Neuronal stem cell (in vitro differentiated cells): ENCODE measurements at regions not wholly inside any gene's neighbourhood (a gene's known extent, or its start where the extent isn't known, plus 50 kb on each side); places are given as distances from the start of the nearest gene placed in this dataset.

Experiments
- DNase-seq: peaks from one replicate; pipeline ENCODE4 v3.0.0-alpha.2; 2013; ENCODE audit warnings: low spot score
- H2AFZ ChIP-seq: one replicate; pipeline ENCODE4 v1.6.1; 2013; ENCODE audit warnings: mild to moderate bottlenecking, low read length, inconsistent platforms
- H2AK5ac ChIP-seq: 2 replicates; pipeline ENCODE4 v1.6.1; 2013; ENCODE audit warnings: low read depth, mild to moderate bottlenecking, inconsistent platforms, low read length, moderate library complexity, mixed read lengths
- H2BK120ac ChIP-seq: 2 replicates; pipeline ENCODE4 v1.6.1; 2013; ENCODE audit warnings: low read depth, mild to moderate bottlenecking, inconsistent platforms, low read length, moderate library complexity, mixed read lengths
- H2BK12ac ChIP-seq: one replicate; pipeline ENCODE4 v1.6.1; 2013; ENCODE audit warnings: low read length, inconsistent platforms
- H2BK15ac ChIP-seq: 2 replicates; pipeline ENCODE4 v1.6.1; 2013; ENCODE audit warnings: mild to moderate bottlenecking, low read length, inconsistent platforms, mixed read lengths
- H2BK5ac ChIP-seq: one replicate; pipeline ENCODE4 v1.6.1; 2013; ENCODE audit warnings: inconsistent platforms, mild to moderate bottlenecking, low read length, moderate library complexity
- H3K14ac ChIP-seq: one replicate; pipeline ENCODE4 v1.6.1; 2013; ENCODE audit warnings: low read length, inconsistent platforms
- H3K18ac ChIP-seq: 2 replicates; pipeline ENCODE4 v1.6.1; 2013; ENCODE audit warnings: low read length, inconsistent platforms
- H3K23ac ChIP-seq: 2 replicates; pipeline ENCODE4 v1.6.1; 2013; ENCODE audit warnings: low read depth, mild to moderate bottlenecking, mixed read lengths, low read length, inconsistent platforms; ENCODE audit not compliant: poor library complexity
- H3K27ac ChIP-seq: replicated peaks from 3 replicates; pipeline ENCODE4 v1.5.1; 2013; ENCODE audit warnings: low read length, inconsistent platforms
- H3K27me3 ChIP-seq, 3 experiments: 2 replicates each; pipeline ENCODE4 v1.6.1; 2013; ENCODE audit warnings: low read length in 3 of 3, mild to moderate bottlenecking in 2 of 3, inconsistent platforms in 1 of 3, low read depth in 1 of 3, mixed read lengths in 1 of 3, moderate library complexity in 1 of 3; ENCODE audit not compliant: control insufficient read depth in 3 of 3, insufficient read depth in 3 of 3
- H3K36me3 ChIP-seq, 2 donors: replicated peaks in 1 of 2; 2 replicates each; pipeline ENCODE4 v1.6.1; 2013; ENCODE audit warnings: low read length in 2 of 2; ENCODE audit not compliant: control insufficient read depth in 2 of 2, insufficient read depth in 2 of 2
- H3K4ac ChIP-seq: 2 replicates; pipeline ENCODE4 v1.6.1; 2013; ENCODE audit warnings: inconsistent platforms, mild to moderate bottlenecking, low read length, moderate library complexity
- H3K4me1 ChIP-seq, 2 donors: 1 replicate in 1 of 2; 2 replicates in 1 of 2; pipeline ENCODE4 v1.6.1; 2013; ENCODE audit warnings: low read length in 2 of 2, low read depth in 1 of 2; ENCODE audit not compliant: control insufficient read depth in 2 of 2, insufficient read depth in 1 of 2
- H3K4me2 ChIP-seq: one replicate; pipeline ENCODE4 v1.6.1; 2013; ENCODE audit warnings: mild to moderate bottlenecking, low read length, inconsistent platforms; ENCODE audit not compliant: insufficient read depth, poor library complexity, severe bottlenecking
- H3K4me3 ChIP-seq, 2 donors: 2 replicates each; pipeline ENCODE4 v1.5.1; 2013; ENCODE audit warnings: low read length in 2 of 2, mild to moderate bottlenecking in 2 of 2, inconsistent platforms in 1 of 2, moderate library complexity in 1 of 2
- H3K79me1 ChIP-seq: one replicate; pipeline ENCODE4 v1.6.1; 2013; ENCODE audit warnings: low read depth, mild to moderate bottlenecking, inconsistent platforms, low read length, moderate library complexity
- H3K9ac ChIP-seq: one replicate; pipeline ENCODE4 v1.6.1; 2013; ENCODE audit warnings: mild to moderate bottlenecking, low read depth, low read length, inconsistent platforms; ENCODE audit not compliant: poor library complexity
- H3K9me3 ChIP-seq, 2 donors: replicated peaks in 1 of 2; 2 replicates each; pipeline versions ENCODE3 to v1.6.1; 2013; ENCODE audit warnings: low read length in 2 of 2, mild to moderate bottlenecking in 2 of 2, inconsistent platforms in 1 of 2, low read depth in 1 of 2, mixed read lengths in 1 of 2, moderate library complexity in 1 of 2; ENCODE audit not compliant: control insufficient read depth in 2 of 2, insufficient read depth in 1 of 2
- H4K8ac ChIP-seq: one replicate; pipeline ENCODE4 v1.6.1; 2013; ENCODE audit warnings: low read depth, mild to moderate bottlenecking, inconsistent platforms, low read length, moderate library complexity
- H4K91ac ChIP-seq: one replicate; pipeline ENCODE4 v1.6.1; 2013; ENCODE audit warnings: low read length, low read depth, mild to moderate bottlenecking, inconsistent platforms; ENCODE audit not compliant: poor library complexity
- WGBS, 2 donors: extraction: QIAGEN DNeasy Blood & Tissue Kit; methylation state at CpG; one replicate each; pipeline ENCODE4 v1.1.7; 2013; ENCODE audit warnings: missing lambda C conversion rate in 2 of 2, mixed read lengths in 1 of 2; ENCODE audit not compliant: insufficient read length in 2 of 2, insufficient replicate concordance in 1 of 2; ENCODE audit errors: extremely low coverage in 2 of 2; 5-methylcytosine and 5-hydroxymethylcytosine counted together

DNA sequence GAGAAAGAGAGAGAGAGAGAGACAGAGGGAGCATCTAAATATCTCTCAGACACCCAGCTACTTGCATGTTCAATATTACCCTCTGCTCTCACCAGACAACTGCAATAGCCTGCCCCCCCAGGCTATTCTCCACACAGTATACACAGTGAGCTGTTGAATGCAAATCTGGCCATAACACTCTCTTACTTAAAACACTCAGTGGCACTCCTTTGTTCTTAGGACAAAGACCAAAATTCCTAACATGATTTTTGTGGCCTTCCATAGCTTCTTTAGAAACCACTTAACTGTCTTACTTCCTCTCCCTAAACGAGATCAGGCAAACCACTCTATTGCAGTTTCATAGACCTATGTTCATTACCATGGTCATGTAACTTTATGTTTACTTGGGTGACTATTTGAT lies 903.6 kb upstream of the AUTS2 start:
- Histone ChIP-seq H2BK12ac (no peak overlapping the region), H4K8ac (no peak overlapping the region), H3K4me2 (no peak overlapping the region), H3K27me3 (no peaks in the 10 kb centered on the region), H2BK5ac (no peak overlapping the region), H3K23ac (no peak overlapping the region), H3K27ac (no peak overlapping the region), H3K36me3 (no peaks in the 10 kb centered on the region), H3K79me1 (no peaks in the 10 kb centered on the region), H3K4ac (no peak overlapping the region), H3K14ac (no peak overlapping the region), H2BK120ac (no peak overlapping the region), H3K9ac (no peak overlapping the region), H3K9me3 (peaks cover 0 to 3% of the 10 kb centered on the region in 2 donors), H3K18ac (no peak overlapping the region), H3K4me3 (no peak overlapping the region), H2BK15ac (no peak overlapping the region), H2AK5ac (no peak overlapping the region), H3K4me1 (peaks cover 0 to 7% of the 10 kb centered on the region in 2 donors), H2AFZ (no peak overlapping the region), H4K91ac (no peak overlapping the region)
- no CpG with 5 or more reads among the region's 1 CpG for WGBS, 2 donors
- DNase-seq, result no peak

DNA sequence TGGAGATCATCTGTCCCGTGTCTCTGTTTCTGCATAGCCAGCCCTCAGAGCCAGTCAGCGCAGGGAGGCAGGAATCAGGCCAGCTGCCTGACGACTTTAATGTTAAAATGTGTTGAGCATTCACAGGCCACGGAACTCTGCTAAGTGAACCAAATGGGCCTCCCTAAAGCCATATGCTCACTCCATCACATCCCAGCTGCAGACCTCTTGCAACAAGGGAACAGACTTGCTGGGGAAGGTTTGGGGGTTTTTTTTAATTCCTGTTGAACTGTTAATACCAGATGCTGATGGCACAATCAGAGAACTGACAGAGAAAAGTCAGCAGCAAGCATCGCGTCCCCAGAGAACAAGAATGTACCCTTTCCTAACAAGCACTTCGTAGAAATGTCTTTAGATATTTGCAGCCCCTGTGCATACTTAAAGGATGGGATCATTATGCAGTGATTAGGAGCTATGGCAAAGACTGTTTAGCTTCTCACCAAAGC lies 900.4 kb upstream of the AUTS2 start:
- no peak for DNase-seq
- Histone ChIP-seq H2BK12ac (no peak overlapping the region), H3K4me3 (no peak overlapping the region), H3K4me2 (no peak overlapping the region), H2BK120ac (no peak overlapping the region), H2AK5ac (no peak overlapping the region), H4K91ac (no peak overlapping the region), H3K79me1 (no peaks in the 10 kb centered on the region), H3K4ac (no peak overlapping the region), H3K23ac (no peak overlapping the region), H2BK5ac (no peak overlapping the region), H3K14ac (no peak overlapping the region), H2AFZ (no peak overlapping the region), H3K27me3 (no peaks in the 10 kb centered on the region), H3K36me3 (no peaks in the 10 kb centered on the region), H3K4me1 (peaks cover 0 to 4% of the 10 kb centered on the region in 2 donors), H3K9ac (no peak overlapping the region), H3K9me3 (peaks cover 0 to 3% of the 10 kb centered on the region in 2 donors), H3K27ac (no peak overlapping the region), H3K18ac (peak overlapping the region; percentile 64), H2BK15ac (no peak overlapping the region), H4K8ac (no peak overlapping the region)
- WGBS, 2 donors, result no CpG with 5 or more reads among the region's 7 CpGs

DNA sequence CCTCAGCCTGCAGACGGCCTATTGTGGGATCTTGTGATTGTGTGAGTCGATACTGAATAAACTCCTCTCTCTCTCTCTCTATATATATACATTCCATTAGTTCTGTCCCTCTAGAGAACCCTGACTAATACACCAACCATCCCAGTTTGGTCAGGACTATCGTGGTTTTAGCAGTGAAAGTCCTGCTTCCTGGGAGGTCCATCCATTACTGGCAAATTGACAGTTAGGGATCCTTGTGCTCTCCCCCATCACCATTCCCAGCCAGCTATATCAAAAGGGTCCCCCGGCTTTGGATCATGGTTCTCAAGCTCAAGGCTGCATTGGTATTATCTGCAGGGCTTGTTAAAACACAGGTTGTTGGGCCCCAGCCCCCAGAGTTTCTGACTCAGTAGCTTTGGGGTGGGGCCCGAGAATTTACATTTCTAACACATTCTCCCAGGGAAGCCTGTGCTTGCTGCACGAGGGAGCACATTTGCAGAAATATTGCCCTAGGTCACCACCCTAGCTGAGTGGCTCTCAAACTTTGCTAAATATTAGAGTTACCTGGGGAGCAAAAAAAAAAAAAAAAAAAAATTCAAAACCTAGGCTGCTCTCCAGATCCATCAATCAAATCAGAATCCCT lies 899.1 kb upstream of the AUTS2 start:
- DNase-seq, result no peak
- H2BK12ac ChIP-seq, result no peak overlapping the region
- no peak overlapping the region for H3K27ac ChIP-seq
- H3K9ac ChIP-seq, result no peak overlapping the region
- no peak overlapping the region for H3K23ac ChIP-seq
- peaks cover 0 to 4% of the 10 kb centered on the region in 2 donors for H3K4me1 ChIP-seq
- H2AK5ac ChIP-seq, result no peak overlapping the region
- H3K14ac ChIP-seq, result no peak overlapping the region
- H3K4me2 ChIP-seq, result no peak overlapping the region
- no peak overlapping the region for H2AFZ ChIP-seq
- H3K36me3 ChIP-seq, result no peaks in the 10 kb centered on the region
- no peak overlapping the region for H2BK15ac ChIP-seq
- H2BK120ac ChIP-seq, result no peak overlapping the region
- H3K18ac ChIP-seq, result no peak overlapping the region
- no peak overlapping the region for H4K91ac ChIP-seq
- no CpG with 5 or more reads among the region's 6 CpGs for WGBS, 2 donors
- H3K4me3 ChIP-seq, result no peak overlapping the region
- H4K8ac ChIP-seq, result no peak overlapping the region
- no peak overlapping the region for H3K4ac ChIP-seq
- H2BK5ac ChIP-seq, result no peak overlapping the region
- no peaks in the 10 kb centered on the region for H3K79me1 ChIP-seq
- H3K27me3 ChIP-seq, result peaks cover 0 to 2% (median 0%) of the 10 kb centered on the region in 3 experiments
- no peaks in the 10 kb centered on the region for H3K9me3 ChIP-seq

DNA sequence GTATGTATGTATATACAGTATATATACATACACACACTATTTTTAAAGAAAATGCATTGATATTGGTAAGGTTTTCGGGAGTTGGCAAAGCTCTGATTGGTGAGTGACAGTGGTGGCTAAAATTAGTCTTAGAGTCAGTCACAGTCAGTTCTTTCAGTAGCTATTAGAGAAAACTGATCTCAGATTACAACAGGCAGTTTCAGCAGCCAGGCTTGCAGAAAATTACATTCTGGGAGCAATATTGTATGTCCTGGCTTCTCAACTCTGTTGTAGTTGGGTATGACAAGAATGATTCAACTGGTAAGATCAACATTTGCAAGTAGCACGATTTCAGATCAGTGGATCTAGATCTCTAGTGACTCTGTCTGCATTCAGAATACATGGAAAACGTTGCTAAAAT lies 897.9 kb upstream of the AUTS2 start:
- no peaks in the 10 kb centered on the region for H3K36me3 ChIP-seq
- peaks cover 0 to 2% (median 0%) of the 10 kb centered on the region in 3 experiments for H3K27me3 ChIP-seq
- no peak overlapping the region for H3K18ac ChIP-seq
- H3K23ac ChIP-seq, result no peak overlapping the region
- H2AFZ ChIP-seq, result no peak overlapping the region
- H3K4me2 ChIP-seq, result no peak overlapping the region
- no peak overlapping the region for H2AK5ac ChIP-seq
- no peak overlapping the region for H2BK15ac ChIP-seq
- H4K91ac ChIP-seq, result no peak overlapping the region
- H3K9me3 ChIP-seq, result no peaks in the 10 kb centered on the region
- H2BK120ac ChIP-seq, result no peak overlapping the region
- no peak overlapping the region for H3K14ac ChIP-seq
- H3K4ac ChIP-seq, result no peak overlapping the region
- H3K4me1 ChIP-seq, result peaks cover 0 to 4% of the 10 kb centered on the region in 2 donors
- H3K9ac ChIP-seq, result no peak overlapping the region
- H3K27ac ChIP-seq, result no peak overlapping the region
- DNase-seq, result no peak
- no CpG with 5 or more reads among the region's 3 CpGs for WGBS, 2 donors
- no peak overlapping the region for H2BK5ac ChIP-seq
- H2BK12ac ChIP-seq, result no peak overlapping the region
- H3K79me1 ChIP-seq, result no peaks in the 10 kb centered on the region
- H3K4me3 ChIP-seq, result no peak overlapping the region
- H4K8ac ChIP-seq, result no peak overlapping the region
